Left lung (tissue), 4 donors: ENCODE measurements at regions not wholly inside any gene's neighbourhood (a gene's known extent, or its start where the extent isn't known, plus 50 kb on each side); places are given as distances from the start of the nearest gene placed in this dataset.

Experiments
- ATAC-seq: fragments of 200-7000 bp; cut with Tn5 transposase; one replicate; pipeline ENCODE4 v1.9.1; 2020; ENCODE audit warnings: moderate library complexity
- DNase-seq, 4 donors: peaks; one replicate each; pipeline ENCODE4 v3.0.0-alpha.2; 2013 to 2020
- H3K27ac ChIP-seq, 2 donors: fragments of 200-600 bp; sonication (generic) in 1 of 2; one replicate each; pipeline versions ENCODE4 v1.5.0 to v1.8.0; 2020 to 2021
- H3K27me3 ChIP-seq, 2 donors: fragments of 200-600 bp; sonication (generic) in 1 of 2; one replicate each; pipeline versions ENCODE4 v1.5.0 to v1.8.0; 2020 to 2021
- H3K36me3 ChIP-seq, 2 donors: fragments of 200-600 bp; sonication (generic) in 1 of 2; one replicate each; pipeline versions ENCODE4 v1.5.0 to v1.8.0; 2020 to 2021
- H3K4me1 ChIP-seq, 2 donors: fragments of 200-600 bp; one replicate each; pipeline ENCODE4 v1.8.0; 2021
- H3K4me3 ChIP-seq, 2 donors: fragments of 200-600 bp; sonication (generic) in 1 of 2; one replicate each; pipeline versions ENCODE4 v1.5.0 to v1.8.0; 2020 to 2021; ENCODE audit warnings: mild to moderate bottlenecking in 1 of 2
- H3K9me3 ChIP-seq, 2 donors: fragments of 200-600 bp; sonication (generic) in 1 of 2; one replicate each; pipeline versions ENCODE4 v1.5.0 to v1.8.0; 2020 to 2021
- CTCF ChIP-seq, 2 donors: fragments of 200-600 bp; sonication (generic) in 1 of 2; IDR thresholded peaks; one replicate each; pipeline versions ENCODE4 v1.5.0 to v1.8.0; 2021; ENCODE audit warnings: antibody characterized with exemption in 2 of 2
- intact Hi-C, 2 donors: fragments of 100-400 bp; cut with DNase I; formaldehyde crosslinking; loops; one replicate each; pipeline versions ENCODE4 v1.11.2 to v1.14.2; 2022
- donor health status: DM: no; HTN: yes; CAD: no.
- donor health status: DM: no; HTN: no; CAD: no.

- H3K9me3 ChIP-seq: no peaks in the 10 kb centered on the region
- H3K4me1 ChIP-seq: no peaks in the 10 kb centered on the region
- no peak overlapping the region for H3K4me3 ChIP-seq
- H3K36me3 ChIP-seq: no peaks in the 10 kb centered on the region
- intact Hi-C loops: no loop called here
- ATAC-seq: no peak
- no peaks in the 10 kb centered on the region for H3K27me3 ChIP-seq
- no peak for DNase-seq
- no peak for TF ChIP-seq CTCF (IDR thresholded peaks at IDR 0.05)
- no peak overlapping the region for H3K27ac ChIP-seq
Measured at GRCh38 chr4:138078751-138079520, 163.2 kb downstream of the SLC7A11 start.

- Histone ChIP-seq H3K9me3 (no peaks in the 10 kb centered on the region), H3K36me3 (no peaks in the 10 kb centered on the region), H3K27ac (no peak overlapping the region), H3K4me1 (no peaks in the 10 kb centered on the region), H3K4me3 (no peak overlapping the region), H3K27me3 (no peaks in the 10 kb centered on the region)
- DNase-seq: no peak
- no peak for TF ChIP-seq CTCF (IDR thresholded peaks at IDR 0.05)
- intact Hi-C loops: no loop called here
- no peak for ATAC-seq
Measured at GRCh38 chr4:138078253-138078652, 163.9 kb downstream of the SLC7A11 start.

- Histone ChIP-seq H3K27ac (no peak overlapping the region), H3K36me3 (no peaks in the 10 kb centered on the region), H3K4me3 (no peak overlapping the region), H3K9me3 (no peaks in the 10 kb centered on the region), H3K27me3 (no peaks in the 10 kb centered on the region), H3K4me1 (no peaks in the 10 kb centered on the region)
- ATAC-seq: no peak
- intact Hi-C loops: no loop called here
- no peak for TF ChIP-seq CTCF (IDR thresholded peaks at IDR 0.05)
- DNase-seq: no peak
Measured at GRCh38 chr4:138076561-138076960, 165.6 kb downstream of the SLC7A11 start.

GRCh38 chr4:138070816-138071215, 171.3 kb downstream of the SLC7A11 start:
- Histone ChIP-seq H3K9me3 (no peaks in the 10 kb centered on the region), H3K27me3 (no peaks in the 10 kb centered on the region), H3K27ac (no peak overlapping the region), H3K4me1 (no peaks in the 10 kb centered on the region), H3K4me3 (no peak overlapping the region), H3K36me3 (no peaks in the 10 kb centered on the region)
- intact Hi-C loops: no loop called here
- DNase-seq: no peak
- no peak for TF ChIP-seq CTCF (IDR thresholded peaks at IDR 0.05)
- ATAC-seq: peak; percentile 71

GRCh38 chr4:138063581-138063980, 178.6 kb downstream of the SLC7A11 start:
- TF ChIP-seq CTCF (IDR thresholded peaks at IDR 0.05): no peak
- H3K4me1 ChIP-seq: no peaks in the 10 kb centered on the region
- H3K27me3 ChIP-seq: no peaks in the 10 kb centered on the region
- H3K4me3 ChIP-seq: no peak overlapping the region
- no peaks in the 10 kb centered on the region for H3K9me3 ChIP-seq
- no peak overlapping the region for H3K27ac ChIP-seq
- no peaks in the 10 kb centered on the region for H3K36me3 ChIP-seq
- intact Hi-C loops: no loop called here
- ATAC-seq (no peak), DNase-seq (peak in 1 of 4 donors; percentile 32)
